Neural progenitor cell (in vitro differentiated cells): ENCODE measurements at regions not wholly inside any gene's neighbourhood (a gene's known extent, or its start where the extent isn't known, plus 50 kb on each side); places are given as distances from the start of the nearest gene placed in this dataset.

Experiments used
- CTCF ChIP-seq: fragments of 200-600 bp; sonication (generic); IDR thresholded peaks from 2 replicates; pipeline ENCODE4 v1.5.1; 2017; ENCODE audit warnings: antibody characterized with exemption, mild to moderate bottlenecking
- EZH2 ChIP-seq: fragments of 200-600 bp; sonication (generic); IDR thresholded peaks from 2 replicates; pipeline ENCODE4 v1.6.1; 2017; ENCODE audit warnings: antibody characterized with exemption, mild to moderate bottlenecking, moderate library complexity
- EZH2phosphoT487 ChIP-seq: fragments of 200-600 bp; sonication (generic); IDR thresholded peaks from 2 replicates; pipeline ENCODE4 v1.6.1; 2017; ENCODE audit warnings: antibody characterized with exemption

DNA sequence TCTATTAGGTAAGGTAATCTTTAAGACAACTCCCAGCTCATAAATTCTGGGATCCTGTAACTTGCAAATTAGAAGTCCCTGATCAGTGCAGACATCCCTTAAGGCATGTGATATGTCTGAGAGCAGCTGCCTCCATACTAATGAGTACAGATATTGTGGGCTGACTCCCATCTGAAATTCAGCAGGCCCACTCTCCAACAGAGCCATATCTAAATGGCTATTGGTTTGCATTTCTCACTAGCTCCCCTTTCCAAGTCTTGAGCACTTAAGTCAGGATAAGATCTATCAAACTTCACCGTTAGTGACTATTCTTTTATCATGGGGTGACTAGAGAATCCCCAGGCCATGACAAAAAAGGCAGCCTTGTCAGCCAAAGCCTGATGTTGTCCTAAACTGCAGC lies 785.4 kb downstream of the IPMK start:
- no peak for TF ChIP-seq CTCF
- TF ChIP-seq EZH2phosphoT487: no peak
- no peak for TF ChIP-seq EZH2
